ENCODE measurements at regions not wholly inside any gene's neighbourhood (a gene's known extent, or its start where the extent isn't known, plus 50 kb on each side); places are given as distances from the start of the nearest gene placed in this dataset.

GRCh38 chr6:164072240-164072666 is 657.7 kb downstream of the QKI start:
- TF ChIP-seq, protein P1, sequence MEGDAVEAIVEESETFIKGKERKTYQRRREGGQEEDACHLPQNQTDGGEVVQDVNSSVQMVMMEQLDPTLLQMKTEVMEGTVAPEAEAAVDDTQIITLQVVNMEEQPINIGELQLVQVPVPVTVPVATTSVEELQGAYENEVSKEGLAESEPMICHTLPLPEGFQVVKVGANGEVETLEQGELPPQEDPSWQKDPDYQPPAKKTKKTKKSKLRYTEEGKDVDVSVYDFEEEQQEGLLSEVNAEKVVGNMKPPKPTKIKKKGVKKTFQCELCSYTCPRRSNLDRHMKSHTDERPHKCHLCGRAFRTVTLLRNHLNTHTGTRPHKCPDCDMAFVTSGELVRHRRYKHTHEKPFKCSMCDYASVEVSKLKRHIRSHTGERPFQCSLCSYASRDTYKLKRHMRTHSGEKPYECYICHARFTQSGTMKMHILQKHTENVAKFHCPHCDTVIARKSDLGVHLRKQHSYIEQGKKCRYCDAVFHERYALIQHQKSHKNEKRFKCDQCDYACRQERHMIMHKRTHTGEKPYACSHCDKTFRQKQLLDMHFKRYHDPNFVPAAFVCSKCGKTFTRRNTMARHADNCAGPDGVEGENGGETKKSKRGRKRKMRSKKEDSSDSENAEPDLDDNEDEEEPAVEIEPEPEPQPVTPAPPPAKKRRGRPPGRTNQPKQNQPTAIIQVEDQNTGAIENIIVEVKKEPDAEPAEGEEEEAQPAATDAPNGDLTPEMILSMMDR (IDR thresholded peaks at IDR 0.05; ENCODE audit: insufficient read depth, low read depth, low read length): no peak
- no peak for TF ChIP-seq EZH2 (IDR thresholded peaks at IDR 0.05; ENCODE audit: insufficient read depth, low read length)
- no peaks in the 10 kb centered on the region for H3K9me3 ChIP-seq (ENCODE audit: insufficient read depth, low read depth, low read length)
- no peak overlapping the region for H2AFZ ChIP-seq (ENCODE audit: low read depth, low read length)
- H3K36me3 ChIP-seq (ENCODE audit: insufficient read depth, low read length): no peaks in the 10 kb centered on the region
- Mint-ChIP-seq H3K27me3 (ENCODE audit: low read depth, unreplicated experiment) (no peaks in the 10 kb centered on the region), H3K4me1 (ENCODE audit: low read depth, unreplicated experiment) (peaks cover 8% of the 10 kb centered on the region), H3K9me3 (ENCODE audit: unreplicated experiment) (peaks cover 6% of the 10 kb centered on the region), H3K36me3 (ENCODE audit: low read depth, unreplicated experiment) (no peaks in the 10 kb centered on the region), H3K27ac (ENCODE audit: unreplicated experiment) (no peak overlapping the region), H3K4me3 (ENCODE audit: unreplicated experiment) (no peak overlapping the region)
- no peak overlapping the region for H3K4me3 ChIP-seq (ENCODE audit: insufficient read depth, low read depth, low read length)
- no peaks in the 10 kb centered on the region for H3K27me3 ChIP-seq (ENCODE audit: insufficient read depth, low read length)
- peaks cover 12% of the 10 kb centered on the region for H3K4me1 ChIP-seq (ENCODE audit: insufficient read depth, low read length)
- no peaks in the 10 kb centered on the region for H4K20me1 ChIP-seq (ENCODE audit: insufficient read depth, low read length)
- DNase-seq (ENCODE audit: low read depth): no peak
- no peak overlapping the region for H3K27ac ChIP-seq (ENCODE audit: low read depth, low read length)
- H3K4me2 ChIP-seq (ENCODE audit: low read length): no peak overlapping the region
- FAIRE-seq: no peak
- no peak overlapping the region for H3K9ac ChIP-seq (ENCODE audit: low read length)
- no peaks in the 10 kb centered on the region for H3K79me2 ChIP-seq (ENCODE audit: insufficient read depth, low read length)

DNA sequence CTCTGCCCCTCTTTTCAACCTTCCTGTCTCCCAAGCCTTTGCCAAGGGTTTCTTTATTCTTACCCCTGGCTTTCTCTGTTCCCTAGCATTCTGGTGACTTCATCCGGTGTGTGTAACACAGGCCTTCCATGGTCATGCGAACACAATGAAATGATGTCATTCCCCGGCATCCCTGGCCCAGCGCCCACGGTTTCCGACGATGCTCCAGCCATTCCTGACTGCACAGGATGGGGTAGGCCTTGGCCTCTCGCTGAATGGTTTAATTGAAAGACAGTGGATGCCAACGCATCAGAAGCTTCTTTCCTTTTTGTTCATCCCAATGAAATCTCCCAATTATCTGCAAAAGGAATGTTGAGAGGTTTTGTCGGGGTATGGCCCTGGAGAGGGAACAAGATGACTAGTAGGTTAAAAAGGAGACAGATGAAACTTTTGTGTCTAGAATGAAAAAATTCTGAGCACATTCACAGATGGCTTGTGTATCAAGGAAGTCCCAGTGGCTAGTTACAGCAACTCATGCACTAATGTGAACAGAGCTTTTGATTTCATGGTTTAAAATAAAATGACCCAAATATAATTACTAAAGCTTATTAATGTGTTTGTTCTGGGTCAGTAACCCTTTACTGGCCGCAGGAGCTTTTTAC is 655.0 kb downstream of the QKI start:
- H3K36me3 Mint-ChIP-seq (ENCODE audit: low read depth, unreplicated experiment): no peaks in the 10 kb centered on the region
- Histone ChIP-seq H3K9ac (ENCODE audit: low read length) (peak overlapping the region; percentile 76), H3K4me3 (ENCODE audit: insufficient read depth, low read depth, low read length) (peak overlapping the region; percentile 35), H3K4me2 (ENCODE audit: low read length) (peak overlapping the region; percentile 77), H3K9me3 (ENCODE audit: insufficient read depth, low read depth, low read length) (no peaks in the 10 kb centered on the region), H3K79me2 (ENCODE audit: insufficient read depth, low read length) (no peaks in the 10 kb centered on the region), H3K36me3 (ENCODE audit: insufficient read depth, low read length) (no peaks in the 10 kb centered on the region), H4K20me1 (ENCODE audit: insufficient read depth, low read length) (no peaks in the 10 kb centered on the region), H3K27ac (ENCODE audit: low read depth, low read length) (peak overlapping the region; percentile 91), H3K27me3 (ENCODE audit: insufficient read depth, low read length) (no peaks in the 10 kb centered on the region), H3K4me1 (ENCODE audit: insufficient read depth, low read length) (peaks cover 12% of the 10 kb centered on the region), H2AFZ (ENCODE audit: low read depth, low read length) (peak overlapping the region; percentile 78)
- H3K4me1 Mint-ChIP-seq (ENCODE audit: low read depth, unreplicated experiment): peaks cover 8% of the 10 kb centered on the region
- H3K27me3 Mint-ChIP-seq (ENCODE audit: low read depth, unreplicated experiment): no peaks in the 10 kb centered on the region
- FAIRE-seq: no peak
- H3K9me3 Mint-ChIP-seq (ENCODE audit: unreplicated experiment): peaks cover 6% of the 10 kb centered on the region
- no peak overlapping the region for H3K4me3 Mint-ChIP-seq (ENCODE audit: unreplicated experiment)
- peak; percentile 95 for DNase-seq (ENCODE audit: low read depth)
- TF ChIP-seq EZH2 (IDR thresholded peaks at IDR 0.05; ENCODE audit: insufficient read depth, low read length): no peak
- TF ChIP-seq, protein P1 (IDR thresholded peaks at IDR 0.05; ENCODE audit: insufficient read depth, low read depth, low read length): no peak
- peak overlapping the region; percentile 64 for H3K27ac Mint-ChIP-seq (ENCODE audit: unreplicated experiment)

DNA sequence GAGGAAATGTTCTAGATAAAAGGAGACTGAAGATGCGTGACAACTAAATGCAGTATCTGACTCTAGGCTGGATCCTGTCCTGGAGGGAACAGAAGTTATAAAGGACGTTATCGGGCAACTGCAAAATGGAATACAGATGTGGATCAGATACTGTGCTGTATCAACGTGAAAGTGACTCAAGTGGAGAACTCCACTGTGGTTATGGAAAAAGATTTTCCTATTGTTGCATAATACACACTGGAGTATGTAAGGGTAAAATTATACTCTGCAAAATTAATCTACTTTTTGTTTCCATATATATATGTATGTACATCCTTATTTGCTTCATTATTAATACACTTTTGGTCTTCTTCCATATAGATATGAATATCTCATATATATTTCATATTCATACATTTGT is 654.0 kb downstream of the QKI start:
- H3K27ac ChIP-seq (ENCODE audit: low read depth, low read length): peak overlapping the region; percentile 91
- no peak overlapping the region for H3K9ac ChIP-seq (ENCODE audit: low read length)
- H3K4me3 Mint-ChIP-seq (ENCODE audit: unreplicated experiment): no peak overlapping the region
- H3K4me1 Mint-ChIP-seq (ENCODE audit: low read depth, unreplicated experiment): peaks cover 8% of the 10 kb centered on the region
- H2AFZ ChIP-seq (ENCODE audit: low read depth, low read length): no peak overlapping the region
- DNase-seq (ENCODE audit: low read depth): peak; percentile 34
- no peak overlapping the region for H3K4me3 ChIP-seq (ENCODE audit: insufficient read depth, low read depth, low read length)
- H3K4me2 ChIP-seq (ENCODE audit: low read length): no peak overlapping the region
- no peak for FAIRE-seq
- no peaks in the 10 kb centered on the region for H4K20me1 ChIP-seq (ENCODE audit: insufficient read depth, low read length)
- peaks cover 6% of the 10 kb centered on the region for H3K9me3 Mint-ChIP-seq (ENCODE audit: unreplicated experiment)
- no peak overlapping the region for H3K27ac Mint-ChIP-seq (ENCODE audit: unreplicated experiment)
- no peaks in the 10 kb centered on the region for H3K79me2 ChIP-seq (ENCODE audit: insufficient read depth, low read length)
- no peaks in the 10 kb centered on the region for H3K27me3 ChIP-seq (ENCODE audit: insufficient read depth, low read length)
- no peaks in the 10 kb centered on the region for H3K9me3 ChIP-seq (ENCODE audit: insufficient read depth, low read depth, low read length)
- H3K36me3 ChIP-seq (ENCODE audit: insufficient read depth, low read length): no peaks in the 10 kb centered on the region
- no peak for TF ChIP-seq EZH2 (IDR thresholded peaks at IDR 0.05; ENCODE audit: insufficient read depth, low read length)
- TF ChIP-seq, protein P1 (IDR thresholded peaks at IDR 0.05; ENCODE audit: insufficient read depth, low read depth, low read length): no peak
- H3K36me3 Mint-ChIP-seq (ENCODE audit: low read depth, unreplicated experiment): no peaks in the 10 kb centered on the region
- no peaks in the 10 kb centered on the region for H3K27me3 Mint-ChIP-seq (ENCODE audit: low read depth, unreplicated experiment)
- peaks cover 12% of the 10 kb centered on the region for H3K4me1 ChIP-seq (ENCODE audit: insufficient read depth, low read length)
